ENCODE measurements at regions not wholly inside any gene's neighbourhood (a gene's known extent, or its start where the extent isn't known, plus 50 kb on each side); places are given as distances from the start of the nearest gene placed in this dataset.

DNA sequence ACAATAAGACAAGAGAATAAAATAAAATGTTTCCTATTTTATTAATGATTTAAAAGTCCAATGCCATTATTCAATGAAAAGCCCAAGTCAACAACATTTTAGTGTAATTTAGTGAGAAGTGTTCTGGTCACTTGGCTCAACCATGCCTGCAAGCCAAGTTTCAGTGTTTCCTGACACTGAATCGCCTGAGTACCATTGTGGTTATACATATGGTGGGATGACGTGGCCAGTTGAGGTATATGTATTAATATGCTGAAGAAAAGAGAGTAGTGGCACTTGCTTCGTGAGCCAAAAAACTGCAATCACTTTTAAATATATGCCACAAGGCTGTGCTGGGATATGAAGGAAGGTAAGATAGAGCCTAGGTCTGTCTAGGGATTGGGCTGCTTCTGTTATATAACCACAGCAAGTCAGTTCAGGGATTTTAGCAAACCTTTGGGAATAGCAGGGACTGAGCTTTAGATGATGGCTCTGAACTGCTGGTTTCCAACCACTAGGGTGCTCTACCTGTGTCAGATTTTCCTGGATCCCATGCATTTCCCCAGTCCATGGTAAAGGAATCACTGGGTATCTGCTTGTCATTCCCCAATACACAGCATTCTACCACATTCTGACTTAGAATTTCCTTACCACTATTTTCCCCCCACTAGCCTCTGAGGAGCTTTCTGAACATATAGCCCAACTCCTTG lies 214.0 kb upstream of the PRPS1L1 start:
- peaks cover 12% of the 10 kb centered on the region for H3K27me3 Mint-ChIP-seq (ENCODE audit: low read depth)
- no peak for DNase-seq (ENCODE audit: low spot score)
- H3K9me3 Mint-ChIP-seq (ENCODE audit: low read depth) = peaks cover 11% of the 10 kb centered on the region
- no peak overlapping the region for H3K4me3 Mint-ChIP-seq (ENCODE audit: unreplicated experiment)
- H3K4me1 Mint-ChIP-seq (ENCODE audit: low read depth) = no peaks in the 10 kb centered on the region
- no peak overlapping the region for H3K27ac Mint-ChIP-seq (ENCODE audit: unreplicated experiment)
- TF ChIP-seq CTCF (IDR thresholded peaks at IDR 0.05) = no peak
- H3K36me3 Mint-ChIP-seq (ENCODE audit: low read depth) = peaks cover 5% of the 10 kb centered on the region

GRCh38 chr7:18243731-18244130 lies 216.1 kb upstream of the PRPS1L1 start:
- H3K4me3 Mint-ChIP-seq (ENCODE audit: unreplicated experiment) = no peak overlapping the region
- no peak for DNase-seq (ENCODE audit: low spot score)
- no peaks in the 10 kb centered on the region for H3K4me1 Mint-ChIP-seq (ENCODE audit: low read depth)
- no peak overlapping the region for H3K27ac Mint-ChIP-seq (ENCODE audit: unreplicated experiment)
- no peak for TF ChIP-seq CTCF (IDR thresholded peaks at IDR 0.05)
- H3K27me3 Mint-ChIP-seq (ENCODE audit: low read depth) = peaks cover 16% of the 10 kb centered on the region
- peaks cover 20% of the 10 kb centered on the region for H3K9me3 Mint-ChIP-seq (ENCODE audit: low read depth)
- H3K36me3 Mint-ChIP-seq (ENCODE audit: low read depth) = peaks cover 9% of the 10 kb centered on the region

- no peak for DNase-seq (ENCODE audit: low spot score)
- H3K4me3 Mint-ChIP-seq (ENCODE audit: unreplicated experiment) = no peak overlapping the region
- H3K4me1 Mint-ChIP-seq (ENCODE audit: low read depth) = no peaks in the 10 kb centered on the region
- H3K27ac Mint-ChIP-seq (ENCODE audit: unreplicated experiment) = no peak overlapping the region
- no peak for TF ChIP-seq CTCF (IDR thresholded peaks at IDR 0.05)
- H3K27me3 Mint-ChIP-seq (ENCODE audit: low read depth) = peaks cover 9% of the 10 kb centered on the region
- peaks cover 12% of the 10 kb centered on the region for H3K36me3 Mint-ChIP-seq (ENCODE audit: low read depth)
- H3K9me3 Mint-ChIP-seq (ENCODE audit: low read depth) = peaks cover 47% of the 10 kb centered on the region
Observed at GRCh38 chr7:18250133-18250532, 222.5 kb upstream of the PRPS1L1 start.

DNA sequence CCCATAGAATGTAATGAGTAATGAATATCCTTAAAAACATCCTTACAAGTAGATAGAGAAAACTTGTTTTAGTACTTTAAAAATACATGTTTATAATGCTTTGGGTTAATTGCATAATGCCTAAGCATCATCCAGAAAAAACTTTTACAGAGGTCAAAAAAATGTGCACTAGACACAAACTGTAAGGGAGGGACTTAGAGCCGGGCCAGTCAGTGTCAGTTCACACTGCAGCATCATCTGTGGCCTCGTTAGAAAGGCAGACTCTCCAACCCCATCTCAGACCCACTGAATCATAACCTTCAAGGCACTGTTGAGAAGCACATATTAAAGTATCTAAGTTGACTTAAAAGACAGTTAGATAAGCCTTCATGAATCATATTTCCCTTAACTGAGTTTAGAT lies 230.1 kb upstream of the PRPS1L1 start:
- Mint-ChIP-seq H3K4me1 (ENCODE audit: low read depth) (no peaks in the 10 kb centered on the region), H3K27ac (ENCODE audit: unreplicated experiment) (no peak overlapping the region), H3K9me3 (ENCODE audit: low read depth) (peaks cover 22% of the 10 kb centered on the region), H3K36me3 (ENCODE audit: low read depth) (peaks cover 4% of the 10 kb centered on the region), H3K4me3 (ENCODE audit: unreplicated experiment) (no peak overlapping the region), H3K27me3 (ENCODE audit: low read depth) (no peaks in the 10 kb centered on the region)
- no peak for DNase-seq (ENCODE audit: low spot score)
- no peak for TF ChIP-seq CTCF (IDR thresholded peaks at IDR 0.05)

DNA sequence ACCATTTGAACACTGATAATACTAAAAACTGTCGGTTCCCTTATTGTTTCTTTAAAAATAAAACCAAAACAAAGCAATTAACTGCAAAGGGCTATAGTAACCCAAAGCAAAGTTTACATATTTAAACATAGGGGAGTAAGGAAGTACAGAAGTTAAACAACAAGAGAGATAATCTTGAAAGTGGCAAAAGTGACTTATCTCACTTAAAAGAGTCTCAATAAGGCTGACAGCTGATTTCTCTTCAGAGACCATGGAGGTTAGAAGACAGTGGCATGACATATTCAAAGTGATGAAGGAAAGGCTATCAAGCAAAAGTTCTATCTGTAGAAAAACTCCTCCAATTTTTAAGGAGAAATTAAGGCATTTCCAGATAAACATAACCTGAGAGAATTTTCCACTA lies 233.5 kb upstream of the HDAC9 start:
- Mint-ChIP-seq H3K9me3 (ENCODE audit: low read depth) (peaks cover 15% of the 10 kb centered on the region), H3K4me3 (ENCODE audit: unreplicated experiment) (no peak overlapping the region), H3K27ac (ENCODE audit: unreplicated experiment) (no peak overlapping the region), H3K27me3 (ENCODE audit: low read depth) (no peaks in the 10 kb centered on the region), H3K36me3 (ENCODE audit: low read depth) (peaks cover 3% of the 10 kb centered on the region), H3K4me1 (ENCODE audit: low read depth) (no peaks in the 10 kb centered on the region)
- TF ChIP-seq CTCF (IDR thresholded peaks at IDR 0.05) = no peak
- no peak for DNase-seq (ENCODE audit: low spot score)

All from chondrocyte (in vitro differentiated cells).